Stimulated activated CD8-positive, alpha-beta memory T cell treated with anti-CD3 and anti-CD28 coated beads, Interleukin-15, amount 100 ng/mL, for 48 hours (primary cell): ENCODE measurements at regions not wholly inside any gene's neighbourhood (a gene's known extent, or its start where the extent isn't known, plus 50 kb on each side); places are given as distances from the start of the nearest gene placed in this dataset.
A peak's percentile ranks its signal among the peaks of the same experiment; 100 is the strongest.

ENCODE experiments used
- DNase-seq, 2 donors: peaks; one replicate each; pipeline ENCODE4 v3.0.0-alpha.2; 2020; ENCODE audit warnings: low read depth in 2 of 2

GRCh38 chr13:97057176-97057575 lies 62.9 kb upstream of the OXGR1 start:
- DNase-seq: no peak

DNA sequence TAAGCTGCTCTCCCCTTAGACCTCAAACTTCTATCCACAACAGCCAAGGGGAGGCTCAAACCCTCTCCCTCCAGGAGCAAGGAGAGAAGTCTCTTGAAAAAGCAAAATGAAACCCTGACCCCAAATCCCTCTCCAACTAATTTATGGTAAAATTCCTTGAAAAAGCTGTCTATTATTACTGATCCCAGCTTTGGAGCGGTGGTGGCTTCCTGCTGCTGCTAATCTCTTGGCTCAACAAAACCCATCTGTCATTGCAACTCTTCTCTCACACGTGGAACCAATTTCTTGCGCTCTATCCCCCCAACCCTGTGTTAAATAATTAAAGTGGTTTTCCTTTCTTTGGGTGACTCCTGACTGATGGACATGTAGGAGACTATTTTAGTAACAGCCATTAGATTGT lies 64.1 kb upstream of the OXGR1 start:
- DNase-seq: no peak

DNA sequence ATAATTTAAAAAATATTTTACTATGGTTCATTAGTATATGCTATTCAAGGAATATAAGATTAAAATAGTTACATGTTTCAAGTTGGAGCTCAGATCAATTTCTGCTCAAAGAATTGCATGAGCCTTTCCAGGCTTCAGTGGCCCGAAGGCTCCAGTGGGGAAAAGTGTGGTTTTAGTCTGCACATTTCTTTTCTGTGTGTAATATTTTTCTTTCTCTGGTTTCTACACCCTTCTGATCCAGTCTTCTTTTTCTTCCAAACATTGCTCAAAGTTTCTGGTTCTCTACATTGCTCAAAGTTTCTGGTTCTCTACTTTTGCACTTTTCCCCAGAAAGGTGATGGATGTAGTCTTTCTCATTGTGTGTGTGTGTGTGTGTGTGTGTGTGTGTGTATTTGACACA lies 64.7 kb upstream of the OXGR1 start:
- DNase-seq: no peak

DNA sequence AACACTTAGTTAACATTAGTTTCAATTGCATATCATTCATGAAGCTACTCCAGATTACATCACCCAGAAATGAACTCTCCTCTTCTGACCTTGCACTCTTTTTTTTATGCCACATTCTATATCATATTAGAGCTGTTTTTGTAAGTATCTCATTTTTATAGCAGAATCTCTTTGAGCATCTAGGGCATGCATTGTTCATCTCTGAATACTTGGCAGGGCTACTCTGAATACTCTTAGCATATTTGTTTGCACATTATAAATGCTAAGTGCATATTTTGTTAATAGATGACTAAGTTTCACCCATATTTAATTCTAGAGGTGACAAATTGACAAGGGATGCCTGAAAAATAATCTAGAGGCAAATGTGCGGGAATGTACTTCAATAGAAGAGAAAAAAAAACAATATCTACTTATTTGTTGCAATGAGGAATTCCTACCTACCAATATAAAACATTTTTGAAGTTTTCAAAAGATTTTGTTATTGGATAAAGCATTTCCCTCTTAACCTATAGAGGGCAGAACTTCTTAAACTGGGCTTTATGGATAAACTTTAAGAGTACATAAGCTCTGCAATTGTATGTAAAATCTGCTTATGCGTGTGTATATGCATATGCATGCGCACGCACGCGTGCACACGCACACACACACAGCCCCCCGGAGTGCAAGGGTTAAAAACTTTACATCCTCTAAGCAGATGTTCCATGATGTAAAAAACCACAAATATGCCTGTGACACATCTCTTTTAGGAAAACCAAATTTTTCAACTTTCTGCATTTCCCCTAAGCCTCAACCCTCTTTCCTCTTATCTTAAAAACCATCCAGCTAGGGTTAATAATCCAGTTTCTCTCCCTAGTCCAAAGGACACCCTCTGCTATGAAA lies 73.0 kb upstream of the OXGR1 start:
- no peak for DNase-seq

- no peak for DNase-seq
These were observed 73.9 kb upstream of the OXGR1 start for GRCh38 chr13:97068151-97068550.

DNA sequence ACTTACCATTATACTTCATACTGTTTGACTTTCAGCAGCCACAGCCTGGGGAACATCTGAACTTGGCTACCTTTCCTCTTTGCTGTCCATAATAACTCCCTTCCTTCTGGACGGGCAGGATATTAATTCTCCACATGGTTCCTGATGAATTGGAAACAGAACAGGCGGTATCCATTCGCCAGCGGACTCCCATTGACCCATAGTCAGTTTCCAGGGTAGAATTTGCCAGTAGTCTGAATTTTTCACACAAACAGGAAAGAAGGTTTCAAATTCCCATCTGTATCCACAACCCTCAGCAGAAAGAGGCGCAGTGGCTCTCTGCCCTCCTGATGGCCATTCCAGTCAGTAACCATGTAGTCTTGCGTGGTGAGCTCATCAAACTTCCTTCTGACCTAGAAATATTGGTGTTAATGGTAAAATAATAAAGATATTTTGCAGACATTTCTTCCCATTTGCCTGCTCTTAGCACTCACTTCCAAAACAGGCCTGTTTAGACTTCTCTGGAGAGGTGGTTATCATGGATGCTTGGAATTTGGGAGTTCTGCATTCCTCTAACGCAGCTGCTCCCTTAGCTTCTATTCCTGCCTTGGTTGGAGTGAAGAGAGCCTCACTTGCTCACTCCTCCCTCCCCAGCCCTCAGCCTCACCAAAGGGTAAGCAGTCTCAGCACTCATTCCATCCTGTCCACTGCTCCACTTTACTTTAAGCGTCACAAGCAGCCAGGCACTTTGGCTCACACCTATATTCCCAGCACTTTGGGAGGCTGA lies 75.0 kb upstream of the OXGR1 start:
- no peak for DNase-seq

- DNase-seq: no peak
These were observed 78.0 kb upstream of the OXGR1 start for GRCh38 chr13:97072297-97072696.

- DNase-seq: no peak
These were observed 80.3 kb upstream of the OXGR1 start for GRCh38 chr13:97074618-97075017.

GRCh38 chr13:97076898-97077297 lies 82.6 kb upstream of the OXGR1 start:
- no peak for DNase-seq

GRCh38 chr13:97077341-97077740 lies 83.1 kb upstream of the OXGR1 start:
- DNase-seq: no peak

DNA sequence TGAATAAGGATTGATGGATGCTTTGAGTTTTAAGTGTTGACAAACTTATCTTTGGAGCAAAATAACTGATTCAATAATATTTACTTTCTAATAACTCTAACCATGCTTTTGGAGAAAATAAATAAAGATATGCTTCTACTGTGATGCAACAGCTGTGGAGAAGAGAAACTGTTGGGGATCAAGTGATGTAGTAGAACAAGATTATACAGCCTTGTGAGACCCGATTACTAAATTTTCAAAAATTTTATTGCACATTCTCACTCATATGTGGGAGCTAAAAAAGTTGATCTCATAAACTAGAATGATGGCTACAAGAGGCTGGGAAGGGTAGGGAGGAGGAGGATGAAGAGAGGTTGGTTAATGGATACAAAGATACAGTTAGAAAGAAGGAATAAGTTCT lies 85.5 kb upstream of the OXGR1 start:
- DNase-seq: no peak

DNA sequence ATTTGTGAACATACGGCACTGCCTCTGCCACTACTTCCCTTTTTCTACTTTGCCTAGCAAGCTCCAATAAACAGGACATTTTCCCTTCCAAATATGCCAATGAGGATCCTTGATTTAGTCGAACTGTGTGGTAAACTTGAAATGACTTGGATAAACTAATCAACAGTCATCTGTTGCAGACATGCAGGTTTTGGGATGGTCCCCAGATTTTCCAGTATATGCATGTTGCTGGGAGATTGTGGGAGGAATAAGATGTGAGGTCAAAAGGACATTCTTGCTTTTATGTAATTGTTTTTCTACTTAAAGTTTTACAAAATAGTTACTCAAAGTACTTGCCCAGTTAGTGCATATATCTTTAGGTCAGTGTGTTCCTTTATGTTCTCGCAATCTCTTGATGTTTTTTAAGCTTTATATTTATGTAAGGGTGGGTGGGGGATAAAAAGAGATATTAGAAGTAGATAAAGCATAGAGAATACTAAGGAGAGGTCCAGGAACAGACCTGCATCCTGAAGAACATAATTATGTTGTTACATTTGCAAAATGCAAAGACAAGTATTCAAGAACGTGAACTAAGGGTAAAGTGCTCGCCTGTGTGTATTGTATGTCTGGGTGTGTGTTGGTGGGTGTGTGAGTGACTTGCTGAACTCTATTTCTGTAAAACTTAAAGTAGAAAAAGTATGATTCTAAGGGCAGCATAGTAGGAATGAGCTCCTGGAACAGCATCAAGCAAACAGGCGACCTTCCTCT lies 88.4 kb upstream of the OXGR1 start:
- no peak for DNase-seq

DNA sequence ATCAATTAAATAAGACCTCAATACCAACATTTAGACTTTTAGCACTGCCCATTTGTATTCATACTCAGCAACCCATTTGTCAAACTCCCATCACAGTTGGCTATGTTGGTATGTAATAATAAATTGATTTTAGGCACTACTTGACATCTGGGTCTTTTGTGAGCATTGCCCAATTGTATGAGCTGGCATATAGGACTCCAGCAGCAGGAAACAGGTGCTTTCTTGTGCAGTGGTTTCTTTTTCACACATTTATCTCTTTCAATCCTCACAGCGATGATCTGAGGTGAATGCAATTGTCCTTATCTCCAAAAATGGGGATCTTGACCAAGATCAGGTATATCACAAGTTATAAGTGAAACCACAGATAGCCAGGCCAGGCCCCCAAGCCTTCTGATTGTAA lies 96.9 kb upstream of the OXGR1 start:
- no peak for DNase-seq

DNA sequence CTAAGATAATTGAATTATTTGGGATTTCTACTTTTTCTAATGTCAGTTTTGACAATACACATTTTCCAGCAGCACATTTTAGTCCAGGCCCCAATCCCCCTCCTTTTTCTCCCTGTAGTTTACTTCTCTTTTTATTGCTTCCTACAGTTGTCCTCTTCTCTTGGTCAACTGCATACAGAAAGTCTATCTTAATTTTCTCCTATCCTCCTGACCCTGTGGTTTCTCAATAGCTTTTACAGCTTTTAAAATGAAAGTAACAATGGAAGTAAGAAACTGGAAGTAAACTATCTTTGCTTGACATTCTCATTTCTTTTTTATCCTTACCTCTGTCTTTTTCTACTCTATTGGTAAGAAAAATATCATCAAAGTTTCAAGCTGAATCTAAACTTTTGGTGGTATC lies 106.5 kb upstream of the OXGR1 start:
- no peak for DNase-seq

DNA sequence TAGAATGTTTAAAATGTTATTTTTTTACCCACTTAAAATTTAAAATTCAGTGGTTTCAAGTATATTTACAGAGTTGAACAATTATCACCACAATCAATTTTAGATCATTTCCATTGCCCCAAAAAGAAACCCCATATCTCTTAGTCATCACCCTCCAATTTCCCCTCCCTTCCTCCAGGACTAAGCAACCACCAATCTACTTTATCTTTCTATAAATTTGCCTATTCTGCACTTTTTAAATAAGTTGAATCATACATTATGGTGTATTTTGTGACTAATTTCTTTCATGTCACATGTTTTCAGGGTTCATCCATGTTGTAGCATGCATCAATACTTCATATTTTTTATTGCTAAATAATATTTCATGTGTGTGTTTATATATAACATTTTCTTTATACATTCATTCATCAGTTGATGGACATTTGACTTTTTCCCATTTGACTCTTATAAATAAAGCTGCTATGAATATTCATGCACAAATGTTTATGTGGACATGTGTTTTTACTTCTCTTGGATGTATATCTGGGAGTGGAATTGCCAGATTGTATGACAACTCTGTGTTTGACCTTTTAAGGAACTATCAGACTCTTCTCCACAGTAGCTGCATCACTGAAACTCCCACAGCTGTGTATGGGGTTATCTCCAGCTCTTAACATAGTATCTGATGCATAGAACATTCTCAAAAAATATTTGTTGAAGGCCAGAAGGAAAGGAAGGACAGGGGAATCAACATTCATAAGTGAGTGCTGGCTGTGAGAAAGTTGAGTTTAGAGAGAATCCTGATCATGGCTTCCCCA lies 107.8 kb upstream of the OXGR1 start:
- no peak for DNase-seq

GRCh38 chr13:97106323-97106722 lies 112.0 kb upstream of the OXGR1 start:
- DNase-seq: no peak

- no peak for DNase-seq
These were observed 113.7 kb upstream of the OXGR1 start for GRCh38 chr13:97107815-97108529.

GRCh38 chr13:97108530-97108900 lies 113.6 kb upstream of the MBNL2 start:
- DNase-seq: no peak

DNA sequence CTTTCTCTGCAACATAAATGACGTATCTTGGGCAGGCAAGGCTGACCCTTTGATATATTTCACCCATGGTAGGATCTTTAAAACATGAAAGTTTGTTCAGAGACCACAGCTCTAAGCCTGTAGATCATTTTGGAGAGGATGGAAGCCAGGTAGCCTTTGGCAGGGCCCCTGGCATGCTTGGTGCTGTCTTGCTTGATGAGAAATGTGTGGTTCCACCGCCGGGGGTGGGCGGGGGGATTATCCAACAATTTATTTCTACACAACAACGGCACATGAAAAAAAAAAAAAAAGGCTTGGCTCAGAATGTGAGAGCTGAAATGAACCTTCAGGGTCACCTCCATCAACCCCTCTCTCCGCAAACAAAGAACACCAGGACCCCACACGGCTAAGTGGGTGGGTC lies 112.9 kb upstream of the MBNL2 start:
- DNase-seq: no peak

DNA sequence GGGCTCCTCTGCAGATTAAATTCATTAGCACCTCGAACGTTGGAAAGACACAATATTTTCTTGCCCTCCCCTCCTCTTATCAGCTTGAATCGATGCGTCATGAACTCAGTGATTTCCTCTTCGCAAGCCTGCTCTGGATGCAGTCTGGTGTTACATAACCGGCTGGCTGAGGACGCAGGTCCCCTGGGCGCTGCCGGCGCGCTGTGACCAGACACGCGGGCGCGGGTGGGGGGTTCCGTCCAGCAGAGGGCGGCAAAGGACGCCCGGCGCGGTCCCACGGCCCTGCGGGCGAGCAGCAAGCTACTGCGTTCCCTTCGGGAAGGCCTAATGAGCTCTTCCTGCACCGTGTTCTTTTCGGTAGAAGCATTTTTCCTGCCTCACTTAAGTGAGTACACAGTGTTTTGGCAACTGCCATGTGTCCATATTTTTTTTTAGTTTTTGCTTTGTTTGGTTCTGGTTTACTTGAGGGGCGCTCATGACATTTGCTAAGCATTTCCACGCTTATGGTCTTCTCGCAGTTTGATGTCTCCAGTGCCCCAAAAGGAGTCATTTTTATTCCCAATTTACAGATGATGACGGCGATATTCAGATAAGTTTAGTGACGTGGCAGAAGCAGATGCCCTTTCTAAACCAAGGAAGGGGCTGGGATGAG lies 112.2 kb upstream of the MBNL2 start:
- DNase-seq: peak; percentile 57 to 63

DNA sequence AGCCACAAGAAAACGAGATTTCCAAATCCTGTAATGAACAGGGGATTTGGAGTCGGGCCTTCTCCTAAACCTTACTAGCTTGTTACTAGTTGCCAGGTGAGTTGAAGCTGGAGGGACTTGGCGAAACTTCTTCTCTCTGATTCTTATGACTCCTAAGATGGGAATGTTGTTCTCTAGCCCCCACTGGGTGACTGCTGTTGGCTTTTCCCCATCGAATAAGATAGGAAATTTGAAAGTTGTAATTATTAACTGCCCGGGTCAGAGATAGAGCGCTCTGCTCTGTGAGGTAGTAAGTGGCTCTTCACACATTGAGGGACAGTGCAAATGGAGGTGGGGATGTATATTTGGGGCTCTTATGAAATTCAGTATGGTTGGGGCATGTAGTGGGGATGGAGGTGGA lies 111.2 kb upstream of the MBNL2 start:
- no peak for DNase-seq
